ENCODE measurements at regions not wholly inside any gene's neighbourhood (a gene's known extent, or its start where the extent isn't known, plus 50 kb on each side); places are given as distances from the start of the nearest gene placed in this dataset.

- no peak for TF ChIP-seq ZBTB40 (IDR thresholded peaks at IDR 0.05)
- TF ChIP-seq ZBTB40 (CRISPR knock-in tag; IDR thresholded peaks at IDR 0.05) = no peak
- no peak for TF ChIP-seq JUN (IDR thresholded peaks at IDR 0.05; ENCODE audit: borderline replicate concordance, low read depth, low read length)
- no peak for TF ChIP-seq JUN (CRISPR knock-in tag; IDR thresholded peaks at IDR 0.05; ENCODE audit: borderline replicate concordance)
- no peak for TF ChIP-seq BDP1 (IDR thresholded peaks at IDR 0.05; ENCODE audit: insufficient read depth, insufficient read length)
- no peak for TF ChIP-seq RCOR1 (IDR thresholded peaks at IDR 0.05; ENCODE audit: borderline replicate concordance in 1 of 2, low read depth in 2 of 2, low read length in 2 of 2)
- no peak for TF ChIP-seq FOSL1 (tag; conservative IDR thresholded peaks at IDR 0.05)
- no peak for TF ChIP-seq ZNF41 (CRISPR knock-in tag; conservative IDR thresholded peaks at IDR 0.05)
- no peak for TF ChIP-seq ATF7 (IDR thresholded peaks at IDR 0.05)
- no peak for TF ChIP-seq PHB (CRISPR knock-in tag; IDR thresholded peaks at IDR 0.05)
- no peak for TF ChIP-seq FOXJ2 (tag; IDR thresholded peaks at IDR 0.05)
- no peak for TF ChIP-seq ZSCAN29 (IDR thresholded peaks at IDR 0.05)
- TF ChIP-seq HMG20B (CRISPR knock-in tag; IDR thresholded peaks at IDR 0.05) = no peak
- no peak for TF ChIP-seq ERF (CRISPR knock-in tag; IDR thresholded peaks at IDR 0.05)
These were observed 207.0 kb upstream of the PDE5A start (continued) for GRCh38 chr4:119835613-119835910.

Data from K562 (cell line).